Nucleus accumbens (tissue), 56 donors: ENCODE measurements at regions not wholly inside any gene's neighbourhood (a gene's known extent, or its start where the extent isn't known, plus 50 kb on each side); places are given as distances from the start of the nearest gene placed in this dataset.
"Not testable (repeated sequence)": the region's sequence is repeated elsewhere in the genome, so short reads cannot be mapped to it uniquely, and the experiment has no call there.

Experiments used
- DNase-seq, 56 donors: peaks; one replicate each; lab custom pipeline; 2025; lab: John Stamatoyannopoulos, UW

DNA sequence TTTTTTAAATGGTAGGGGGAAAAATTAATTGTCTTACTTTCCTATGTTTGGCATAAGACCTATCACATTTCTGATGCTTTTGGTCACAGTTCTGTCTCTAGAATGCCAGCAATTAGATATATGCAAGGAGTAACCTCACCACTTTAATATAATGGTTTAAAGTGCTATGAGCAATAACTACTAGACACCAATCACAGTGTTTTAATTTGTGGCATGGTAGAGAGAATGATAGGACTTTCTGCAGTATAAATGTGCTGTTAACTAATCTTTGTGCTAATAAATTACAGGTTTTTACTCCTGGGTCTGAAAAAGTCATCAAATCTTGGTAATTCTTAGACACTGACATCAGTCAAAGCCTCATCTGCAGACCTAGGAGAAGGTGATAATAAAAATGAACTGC is 2110.3 kb downstream of the NCAM2 start:
- DNase-seq: no peak

DNA sequence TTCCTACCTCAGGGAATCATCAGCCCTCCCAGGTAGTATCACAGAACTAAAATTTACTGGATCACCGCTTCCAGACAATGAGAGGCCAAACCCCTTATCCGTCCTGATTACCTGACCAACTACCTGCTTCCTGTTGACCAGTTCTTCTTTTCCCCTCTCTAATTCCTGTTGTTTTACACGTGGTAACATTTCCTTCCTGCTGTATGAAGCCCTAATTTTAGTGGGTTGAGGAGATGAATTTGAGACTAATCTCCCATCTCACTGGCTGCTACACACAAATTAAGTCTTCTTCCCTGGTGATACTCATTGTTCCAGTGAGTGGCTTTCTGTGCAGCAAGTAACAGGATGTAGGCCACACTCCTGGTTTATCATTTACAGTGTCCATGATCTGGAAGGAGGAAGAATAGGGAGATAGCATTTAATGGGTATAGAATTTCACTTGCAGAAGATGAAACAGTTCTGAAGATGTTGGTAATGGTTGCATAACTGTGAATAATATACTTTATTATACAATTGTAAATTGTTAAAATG is 2112.9 kb downstream of the NCAM2 start:
- DNase-seq: no peak

DNA sequence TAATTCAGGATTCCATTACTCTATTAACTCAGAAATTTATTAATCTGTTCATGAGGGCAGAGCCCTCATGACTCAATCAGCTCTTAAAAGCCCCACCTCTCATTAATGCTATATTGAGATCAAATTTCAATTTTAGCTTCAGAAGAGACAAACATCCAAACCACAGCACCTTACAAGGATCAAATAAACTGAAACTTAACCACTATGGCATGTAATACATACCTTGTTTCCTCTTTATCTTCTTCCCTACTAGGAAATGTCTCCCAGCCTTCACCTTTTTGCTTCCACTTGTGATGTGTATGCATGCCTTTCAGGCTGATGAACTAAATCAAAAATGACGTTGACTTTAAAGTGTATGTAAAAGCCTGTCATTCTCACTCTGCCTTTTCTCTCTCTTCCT is 2121.3 kb downstream of the NCAM2 start:
- DNase-seq: no peak

DNA sequence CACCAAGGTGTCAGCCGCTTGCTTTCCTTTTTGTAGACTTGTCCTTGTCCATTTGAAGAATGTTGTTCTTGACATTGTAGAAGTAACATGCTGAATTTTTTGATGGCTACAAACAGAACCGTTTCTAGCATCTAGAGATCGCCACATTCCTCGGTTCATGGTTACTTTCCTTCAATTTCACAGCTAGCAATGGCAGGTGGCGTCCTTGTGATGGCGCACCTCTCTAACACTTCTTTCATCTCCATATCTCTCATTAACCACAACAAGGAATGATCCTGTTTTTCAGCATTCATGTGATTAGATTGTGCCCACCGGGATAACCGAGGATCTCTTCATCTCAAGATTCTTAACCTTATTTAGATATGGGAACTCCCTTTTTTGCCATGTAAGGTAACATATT is 2129.8 kb downstream of the NCAM2 start:
- DNase-seq: no peak

DNA sequence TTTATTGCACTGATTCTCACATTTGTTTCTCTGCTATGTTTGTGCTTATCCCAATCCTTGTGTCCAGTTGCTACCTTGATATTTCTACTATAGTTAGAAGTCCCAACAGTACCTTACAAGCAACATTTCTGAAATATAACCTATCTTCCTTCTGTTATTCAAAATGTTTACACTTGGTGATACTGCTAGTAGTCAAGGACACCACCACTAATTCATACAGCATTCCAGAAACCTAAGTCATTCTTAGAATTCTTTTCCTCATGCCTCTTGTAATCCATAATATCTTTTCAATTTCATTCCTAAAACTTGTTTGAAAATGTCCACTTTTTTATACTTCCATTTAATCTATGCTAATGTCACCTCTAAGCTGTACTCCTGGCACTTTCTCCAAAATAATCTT is 2132.1 kb downstream of the NCAM2 start:
- DNase-seq: no peak

DNA sequence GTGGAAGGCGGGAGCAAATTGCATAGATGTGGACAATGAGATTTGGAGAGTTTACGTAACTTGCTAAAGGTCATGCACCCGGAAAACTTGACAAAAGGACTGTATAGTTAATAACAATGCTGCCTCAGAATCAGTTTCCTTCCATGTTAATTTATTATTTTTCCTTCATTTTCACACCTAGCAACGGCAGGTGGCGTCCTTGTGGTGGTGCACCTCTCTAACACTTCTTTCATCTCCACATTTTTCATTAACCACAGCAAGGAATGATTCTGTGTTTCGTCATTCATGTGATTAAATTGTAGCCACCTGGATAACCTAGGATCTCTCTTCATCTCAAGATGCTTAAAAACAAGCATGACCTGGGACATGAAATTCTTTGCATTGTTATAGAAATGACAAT is 2133.0 kb downstream of the NCAM2 start:
- no peak for DNase-seq

DNA sequence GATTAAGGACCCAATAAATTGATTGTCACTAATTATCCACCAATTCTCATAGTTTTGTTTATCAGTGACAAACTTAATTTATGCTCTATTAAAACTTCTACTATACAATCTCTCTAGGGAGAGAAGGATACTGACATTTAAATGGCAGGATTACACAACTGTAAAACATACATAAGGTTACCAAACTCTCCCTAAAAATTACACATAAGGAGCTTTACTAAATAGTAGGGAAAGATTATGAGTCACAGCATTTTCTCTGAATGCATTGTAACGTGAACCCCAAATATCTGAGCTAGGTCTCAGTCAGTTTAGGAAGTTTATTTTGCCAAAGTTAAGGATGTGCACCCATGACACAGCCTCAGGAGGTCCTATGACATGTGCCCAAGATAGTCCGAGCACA is 2140.6 kb downstream of the NCAM2 start:
- DNase-seq: no peak

DNA sequence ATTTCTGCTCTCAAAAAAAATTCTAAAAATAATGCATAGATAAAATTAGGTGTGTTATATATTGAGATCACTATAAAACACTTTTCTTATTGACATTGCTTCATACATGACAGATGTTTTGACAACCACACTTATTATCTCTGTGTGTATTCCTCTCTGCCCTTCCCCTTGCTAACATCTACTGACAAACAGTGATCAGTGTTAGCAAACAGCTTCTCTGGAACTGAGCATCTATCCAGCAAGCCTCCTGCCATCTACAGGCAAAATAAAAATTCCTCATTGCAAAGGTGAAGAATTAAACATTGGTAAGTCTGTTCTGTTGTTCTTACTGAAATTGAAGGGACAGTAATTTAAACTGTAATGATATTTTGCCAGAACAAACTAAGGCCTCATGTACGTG is 2153.9 kb downstream of the NCAM2 start:
- DNase-seq: no peak

DNA sequence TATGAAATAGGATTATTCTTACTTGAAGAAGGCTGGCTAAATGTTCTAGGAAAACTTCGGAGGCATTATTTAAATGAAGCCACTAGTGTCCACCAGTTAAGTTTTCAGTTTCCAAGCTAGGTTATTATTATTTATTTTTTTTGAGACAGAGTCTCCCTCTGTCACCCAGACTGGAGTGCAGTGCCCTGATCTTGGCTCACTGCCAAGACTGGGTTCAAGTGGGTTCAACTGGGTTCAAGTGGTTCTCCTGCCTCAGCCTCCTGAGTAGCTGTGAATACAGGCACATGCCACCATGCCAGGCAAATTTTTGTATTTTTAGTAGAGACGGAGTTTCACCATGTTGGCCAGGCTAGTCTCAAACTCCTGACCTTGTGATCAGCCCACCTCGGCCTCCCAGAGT is 2155.6 kb downstream of the NCAM2 start:
- DNase-seq: not testable (repeated sequence)

DNA sequence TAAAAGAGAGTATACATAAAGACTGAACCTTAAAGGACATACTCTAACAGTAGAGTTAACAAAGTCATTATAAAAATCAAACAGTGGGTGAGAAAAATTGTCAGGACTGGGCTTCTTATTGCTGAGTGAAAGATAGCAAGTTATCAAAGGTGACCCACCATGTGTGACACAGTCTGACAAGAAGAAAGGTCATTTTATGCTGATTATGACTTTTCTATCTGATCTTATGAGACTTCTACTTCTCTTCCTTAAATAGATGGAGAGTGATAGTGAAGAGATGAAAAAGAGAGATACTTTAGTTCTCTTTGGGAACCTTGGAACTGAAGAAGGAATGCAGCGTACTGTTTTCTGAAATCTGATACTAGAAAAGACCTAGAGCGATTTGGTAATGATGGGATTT is 2157.1 kb downstream of the NCAM2 start:
- no peak for DNase-seq

DNA sequence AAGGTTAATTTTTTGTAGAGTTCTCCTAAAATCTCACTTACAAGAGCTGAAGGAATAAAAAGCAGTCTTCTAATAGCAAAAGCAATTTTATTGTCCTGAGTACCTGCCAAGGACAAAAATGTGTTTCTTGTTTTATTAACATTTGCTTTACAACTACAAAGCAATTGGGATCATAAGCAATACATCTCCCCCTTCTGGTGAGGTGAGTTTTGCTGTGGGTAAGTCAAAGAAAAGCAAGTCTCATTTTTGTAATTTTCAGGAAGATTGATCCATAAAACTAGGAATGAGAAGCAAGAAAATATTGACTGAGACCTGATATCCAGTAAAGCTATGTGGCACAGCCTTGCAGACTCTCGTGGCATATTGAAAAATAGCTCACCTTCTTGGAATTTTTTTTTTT is 2162.7 kb downstream of the NCAM2 start:
- DNase-seq: no peak

DNA sequence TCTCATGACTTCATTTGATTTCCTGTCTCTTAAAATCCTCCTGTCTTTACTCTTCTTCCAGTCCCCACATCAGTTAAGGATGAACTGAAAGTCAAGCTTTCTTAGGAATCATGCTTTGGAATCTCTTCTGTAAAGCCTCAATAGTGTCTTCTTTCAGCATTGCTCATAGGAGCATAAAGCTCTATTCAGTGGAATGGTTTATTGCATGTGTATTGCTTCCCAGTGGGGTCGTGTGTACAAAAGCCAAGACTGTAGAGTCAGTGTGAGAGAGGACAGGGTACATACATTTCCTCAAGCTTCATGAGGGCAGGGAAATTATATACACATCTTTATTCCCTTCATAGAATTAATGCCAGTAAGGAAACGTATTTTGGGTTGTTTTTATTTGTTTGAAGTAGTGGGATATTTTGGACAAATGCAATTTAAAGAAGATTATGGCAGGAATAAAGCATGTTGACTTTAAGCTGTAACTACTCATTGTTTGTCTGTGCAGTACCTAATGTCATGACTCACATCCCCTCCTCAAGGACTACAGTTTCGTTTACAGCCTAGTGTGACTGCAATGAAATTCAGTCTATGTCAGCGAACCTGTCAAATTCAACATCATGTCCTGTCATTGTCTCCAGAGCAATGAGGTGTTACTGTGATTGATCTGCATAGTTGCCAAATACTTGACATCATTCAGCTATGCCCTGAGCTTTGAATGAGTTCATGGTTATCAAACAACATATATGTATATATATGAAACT is 2164.2 kb downstream of the NCAM2 start:
- DNase-seq: no peak
